Osteoblast (primary cell): ENCODE measurements at regions not wholly inside any gene's neighbourhood (a gene's known extent, or its start where the extent isn't known, plus 50 kb on each side); places are given as distances from the start of the nearest gene placed in this dataset.

Experiments used
- DNase-seq: peaks from one replicate; pipeline ENCODE4 v3.0.0; 2011; ENCODE audit warnings: low spot score, mixed read lengths; ENCODE audit not compliant: insufficient read length; ENCODE audit errors: missing footprints
- H2AFZ ChIP-seq: 2 replicates; pipeline ENCODE4 v1.6.0; 2011; ENCODE audit warnings: mild to moderate bottlenecking, low read length
- H3K27ac ChIP-seq: 2 replicates; pipeline ENCODE4 v1.5.1; 2011; ENCODE audit warnings: mild to moderate bottlenecking, low read depth, low read length, moderate library complexity
- H3K27me3 ChIP-seq: 2 replicates; pipeline ENCODE4 v1.6.0; 2012; ENCODE audit warnings: mild to moderate bottlenecking, control low read depth, inconsistent platforms, low read length, moderate library complexity; ENCODE audit not compliant: insufficient read depth
- H3K36me3 ChIP-seq: 2 replicates; pipeline ENCODE4 v1.5.1; 2011; ENCODE audit warnings: mild to moderate bottlenecking, low read length, control low read depth, moderate library complexity; ENCODE audit not compliant: insufficient read depth
- H3K4me1 ChIP-seq: 2 replicates; pipeline ENCODE4 v1.5.1; 2011; ENCODE audit warnings: mild to moderate bottlenecking, low read length, control low read depth, moderate library complexity; ENCODE audit not compliant: insufficient read depth
- H3K4me2 ChIP-seq: 2 replicates; pipeline ENCODE4 v1.6.0; 2011; ENCODE audit warnings: mild to moderate bottlenecking, low read length; ENCODE audit not compliant: insufficient read depth
- H3K4me3 ChIP-seq: fragments of 200-600 bp; sonication (generic); 3 replicates; pipeline ENCODE4 v1.5.1; 2012; ENCODE audit warnings: mild to moderate bottlenecking, low read length, inconsistent platforms; ENCODE audit not compliant: insufficient read depth
- H3K79me2 ChIP-seq: 2 replicates; pipeline ENCODE4 v1.6.0; 2012; ENCODE audit warnings: mild to moderate bottlenecking, low read length, control low read depth, inconsistent platforms; ENCODE audit not compliant: insufficient read depth
- H3K9me3 ChIP-seq: 2 replicates; pipeline ENCODE4 v1.5.1; 2011; ENCODE audit warnings: low read depth, low read length, control low read depth
- H4K20me1 ChIP-seq: 2 replicates; pipeline ENCODE4 v1.6.0; 2012; ENCODE audit warnings: mild to moderate bottlenecking, low read length, control low read depth; ENCODE audit not compliant: insufficient read depth
- CTCF ChIP-seq: IDR thresholded peaks from 2 replicates; pipeline ENCODE4 v1.5.1; 2011; ENCODE audit warnings: mild to moderate bottlenecking, low read depth, low read length, moderate library complexity; ENCODE audit errors: extremely low read depth

DNA sequence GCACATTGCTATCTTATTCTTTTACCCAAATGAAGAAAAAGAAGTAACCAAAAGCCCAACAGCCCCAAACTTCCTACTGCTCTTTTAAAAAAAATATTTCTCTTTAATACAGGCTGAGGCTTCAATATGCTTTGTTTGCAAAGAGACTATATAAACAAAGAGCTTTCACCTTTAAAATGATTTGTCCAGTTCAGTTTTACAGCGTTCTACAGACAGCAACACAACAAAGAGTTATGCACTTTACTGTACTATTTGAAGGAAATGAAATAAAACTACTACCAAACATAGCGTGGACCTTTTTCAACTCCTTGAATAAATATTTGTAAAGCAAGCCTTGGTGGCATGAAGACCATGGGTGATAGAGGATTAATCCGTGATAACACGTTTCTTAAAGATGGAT lies 151.2 kb downstream of the FGF9 start:
- H2AFZ ChIP-seq: no peak overlapping the region
- H4K20me1 ChIP-seq: no peaks in the 10 kb centered on the region
- TF ChIP-seq CTCF: no peak
- H3K4me1 ChIP-seq: no peaks in the 10 kb centered on the region
- H3K27me3 ChIP-seq: no peaks in the 10 kb centered on the region
- H3K9me3 ChIP-seq: no peaks in the 10 kb centered on the region
- no peak for DNase-seq
- H3K79me2 ChIP-seq: no peaks in the 10 kb centered on the region
- H3K4me2 ChIP-seq: no peak overlapping the region
- no peak overlapping the region for H3K4me3 ChIP-seq
- no peak overlapping the region for H3K27ac ChIP-seq
- no peaks in the 10 kb centered on the region for H3K36me3 ChIP-seq

GRCh38 chr13:21823416-21823815 lies 152.5 kb downstream of the FGF9 start:
- no peaks in the 10 kb centered on the region for H3K27me3 ChIP-seq
- no peak for DNase-seq
- no peak overlapping the region for H2AFZ ChIP-seq
- no peak overlapping the region for H3K4me2 ChIP-seq
- no peaks in the 10 kb centered on the region for H3K36me3 ChIP-seq
- H3K27ac ChIP-seq: no peak overlapping the region
- no peaks in the 10 kb centered on the region for H3K79me2 ChIP-seq
- no peaks in the 10 kb centered on the region for H3K4me1 ChIP-seq
- H3K4me3 ChIP-seq: no peak overlapping the region
- no peaks in the 10 kb centered on the region for H4K20me1 ChIP-seq
- no peaks in the 10 kb centered on the region for H3K9me3 ChIP-seq
- TF ChIP-seq CTCF: no peak

- DNase-seq: no peak
- Histone ChIP-seq H4K20me1 (no peaks in the 10 kb centered on the region), H3K36me3 (no peaks in the 10 kb centered on the region)
Measured at GRCh38 chr13:21823949-21824348, 153.1 kb downstream of the FGF9 start.

GRCh38 chr13:21825186-21825585 lies 154.3 kb downstream of the FGF9 start:
- TF ChIP-seq CTCF: no peak
- Histone ChIP-seq H4K20me1 (no peaks in the 10 kb centered on the region), H3K9me3 (no peaks in the 10 kb centered on the region), H3K27me3 (no peaks in the 10 kb centered on the region), H3K4me2 (no peak overlapping the region), H3K27ac (no peak overlapping the region), H3K4me3 (no peak overlapping the region), H2AFZ (no peak overlapping the region), H3K79me2 (no peaks in the 10 kb centered on the region), H3K4me1 (no peaks in the 10 kb centered on the region), H3K36me3 (no peaks in the 10 kb centered on the region)
- DNase-seq: no peak

More at GRCh38 chr13:21823949-21824348, 153.1 kb downstream of the FGF9 start:
- Histone ChIP-seq H3K27ac (no peak overlapping the region), H3K4me2 (no peak overlapping the region), H3K4me3 (no peak overlapping the region), H3K27me3 (no peaks in the 10 kb centered on the region), H3K79me2 (no peaks in the 10 kb centered on the region), H3K4me1 (no peaks in the 10 kb centered on the region), H2AFZ (no peak overlapping the region), H3K9me3 (no peaks in the 10 kb centered on the region)
- TF ChIP-seq CTCF: no peak
